Pons (tissue), 1 donor: ENCODE measurements at regions not wholly inside any gene's neighbourhood (a gene's known extent, or its start where the extent isn't known, plus 50 kb on each side); places are given as distances from the start of the nearest gene placed in this dataset.
"Not testable (repeated sequence)": the region's sequence is repeated elsewhere in the genome, so short reads cannot be mapped to it uniquely, and the experiment has no call there.

ENCODE experiments used
- DNase-seq: peaks from one replicate; pipeline ENCODE4 v3.0.0-alpha.2; 2016; ENCODE audit warnings: low spot score

GRCh38 chr2:194787071-194787470 lies 870.0 kb upstream of the SLC39A10 start:
- DNase-seq: not testable (repeated sequence)

- DNase-seq: not testable (repeated sequence)
Measured at GRCh38 chr2:194771394-194771793, 885.6 kb upstream of the SLC39A10 start.

GRCh38 chr2:194769030-194769429 lies 888.0 kb upstream of the SLC39A10 start:
- DNase-seq: no peak

- peak; percentile 19 for DNase-seq
Measured at GRCh38 chr2:194765723-194766122, 891.3 kb upstream of the SLC39A10 start.

- DNase-seq: no peak
Measured at GRCh38 chr2:194750926-194751325, 906.1 kb upstream of the SLC39A10 start.

GRCh38 chr2:194745557-194746146 lies 911.4 kb upstream of the SLC39A10 start:
- DNase-seq: peak; percentile 31

- DNase-seq: no peak
Measured at GRCh38 chr2:194742706-194743105, 914.3 kb upstream of the SLC39A10 start.

GRCh38 chr2:194739217-194739616 lies 917.8 kb upstream of the SLC39A10 start:
- DNase-seq: no peak

GRCh38 chr2:194735837-194736542 lies 921.0 kb upstream of the SLC39A10 start:
- no peak for DNase-seq

GRCh38 chr2:194730266-194730665 lies 926.8 kb upstream of the SLC39A10 start:
- DNase-seq: no peak

- no peak for DNase-seq
Measured at GRCh38 chr2:194725169-194725568, 931.9 kb upstream of the SLC39A10 start.

GRCh38 chr2:194723446-194723845 lies 933.6 kb upstream of the SLC39A10 start:
- peak; percentile 8 for DNase-seq

- no peak for DNase-seq
Measured at GRCh38 chr2:194721227-194721626, 935.8 kb upstream of the SLC39A10 start.

GRCh38 chr2:194720462-194720861 lies 936.6 kb upstream of the SLC39A10 start:
- DNase-seq: no peak

- DNase-seq: no peak
Measured at GRCh38 chr2:194718881-194719280, 938.1 kb upstream of the SLC39A10 start.

- no peak for DNase-seq
Measured at GRCh38 chr2:194714541-194714940, 942.5 kb upstream of the SLC39A10 start.

GRCh38 chr2:194709840-194710239 lies 947.2 kb upstream of the SLC39A10 start:
- no peak for DNase-seq

GRCh38 chr2:194706179-194706578 lies 950.8 kb upstream of the SLC39A10 start:
- no peak for DNase-seq

GRCh38 chr2:194705398-194705797 lies 951.6 kb upstream of the SLC39A10 start:
- DNase-seq: no peak

- DNase-seq: no peak
Measured at GRCh38 chr2:194700726-194701125, 956.3 kb upstream of the SLC39A10 start.

- no peak for DNase-seq
Measured at GRCh38 chr2:194700116-194700515, 956.9 kb upstream of the SLC39A10 start.

GRCh38 chr2:194698012-194698411 lies 959.0 kb upstream of the SLC39A10 start:
- no peak for DNase-seq

GRCh38 chr2:194697439-194697838 lies 959.6 kb upstream of the SLC39A10 start:
- DNase-seq: no peak

GRCh38 chr2:194696690-194697089 lies 960.3 kb upstream of the SLC39A10 start:
- no peak for DNase-seq
